GM10266 (cell line): ENCODE measurements at regions not wholly inside any gene's neighbourhood (a gene's known extent, or its start where the extent isn't known, plus 50 kb on each side); places are given as distances from the start of the nearest gene placed in this dataset.

Experiments used
- DNase-seq: peaks from one replicate; pipeline ENCODE4 v3.0.0; 2012; ENCODE audit errors: extremely low spot score
- TF ChIP-seq, protein P1 (sequence below): IDR thresholded peaks from 2 replicates; pipeline ENCODE4 v1.5.1; 2012; ENCODE audit warnings: mild to moderate bottlenecking, low read depth; ENCODE audit not compliant: control insufficient read depth, insufficient read depth; ENCODE audit errors: missing control alignments

DNA sequence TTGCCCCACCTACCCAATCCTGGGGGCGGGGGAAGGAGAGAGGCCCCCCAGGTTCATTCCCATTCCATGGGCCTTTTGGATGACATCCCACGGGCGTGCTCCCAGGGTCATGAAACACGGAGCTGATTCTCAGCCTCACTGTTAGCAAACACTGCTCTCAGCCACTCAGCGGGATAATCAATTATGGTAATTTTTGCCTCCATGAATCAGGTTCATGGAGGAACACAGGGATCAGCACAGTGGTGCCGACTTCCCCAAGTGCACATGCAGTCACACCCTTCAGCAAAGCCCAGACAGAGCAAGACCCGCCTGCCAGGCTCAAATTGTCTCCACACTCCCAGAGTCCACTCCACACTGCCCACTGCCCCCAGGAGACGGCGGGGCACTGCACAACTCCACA is 164.6 kb downstream of the ENGASE start:
- TF ChIP-seq, protein P1, sequence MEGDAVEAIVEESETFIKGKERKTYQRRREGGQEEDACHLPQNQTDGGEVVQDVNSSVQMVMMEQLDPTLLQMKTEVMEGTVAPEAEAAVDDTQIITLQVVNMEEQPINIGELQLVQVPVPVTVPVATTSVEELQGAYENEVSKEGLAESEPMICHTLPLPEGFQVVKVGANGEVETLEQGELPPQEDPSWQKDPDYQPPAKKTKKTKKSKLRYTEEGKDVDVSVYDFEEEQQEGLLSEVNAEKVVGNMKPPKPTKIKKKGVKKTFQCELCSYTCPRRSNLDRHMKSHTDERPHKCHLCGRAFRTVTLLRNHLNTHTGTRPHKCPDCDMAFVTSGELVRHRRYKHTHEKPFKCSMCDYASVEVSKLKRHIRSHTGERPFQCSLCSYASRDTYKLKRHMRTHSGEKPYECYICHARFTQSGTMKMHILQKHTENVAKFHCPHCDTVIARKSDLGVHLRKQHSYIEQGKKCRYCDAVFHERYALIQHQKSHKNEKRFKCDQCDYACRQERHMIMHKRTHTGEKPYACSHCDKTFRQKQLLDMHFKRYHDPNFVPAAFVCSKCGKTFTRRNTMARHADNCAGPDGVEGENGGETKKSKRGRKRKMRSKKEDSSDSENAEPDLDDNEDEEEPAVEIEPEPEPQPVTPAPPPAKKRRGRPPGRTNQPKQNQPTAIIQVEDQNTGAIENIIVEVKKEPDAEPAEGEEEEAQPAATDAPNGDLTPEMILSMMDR: no peak
- no peak for DNase-seq

DNA sequence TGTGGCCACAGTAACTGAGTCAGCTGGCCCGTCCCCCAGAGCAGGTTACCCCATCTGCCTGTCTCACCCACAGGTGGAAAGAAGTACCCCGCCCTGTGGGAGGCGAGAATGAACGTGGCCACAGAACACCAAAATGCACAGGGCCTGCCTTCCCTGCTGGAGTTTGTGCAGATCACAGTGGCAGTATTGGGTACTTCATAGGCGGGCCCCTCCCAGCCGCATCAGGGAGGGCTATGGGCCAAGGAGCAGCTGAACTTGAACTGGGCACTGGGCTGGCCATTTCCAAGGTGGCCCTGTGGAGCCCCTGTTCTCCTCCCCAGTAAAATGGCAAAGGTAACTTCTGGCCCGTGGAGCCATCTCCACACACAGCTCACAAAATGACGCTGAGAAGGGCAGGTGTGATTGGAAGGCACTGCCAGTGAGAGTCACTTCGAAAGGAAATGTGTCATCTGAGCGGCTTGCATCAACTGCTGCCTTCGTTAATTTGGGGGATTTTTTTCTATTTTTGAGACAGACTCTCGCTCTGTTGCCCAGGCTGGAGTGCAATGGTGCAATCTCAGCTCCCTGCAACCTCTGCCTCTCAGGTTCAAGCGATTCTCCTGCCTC is 162.9 kb downstream of the ENGASE start:
- TF ChIP-seq, protein P1: no peak

GRCh38 chr17:79235808-79236207 is 161.2 kb downstream of the ENGASE start:
- TF ChIP-seq, protein P1: no peak
- DNase-seq: no peak

More for the DNA sequence above, 162.9 kb downstream of the ENGASE start:
- DNase-seq: no peak

DNA sequence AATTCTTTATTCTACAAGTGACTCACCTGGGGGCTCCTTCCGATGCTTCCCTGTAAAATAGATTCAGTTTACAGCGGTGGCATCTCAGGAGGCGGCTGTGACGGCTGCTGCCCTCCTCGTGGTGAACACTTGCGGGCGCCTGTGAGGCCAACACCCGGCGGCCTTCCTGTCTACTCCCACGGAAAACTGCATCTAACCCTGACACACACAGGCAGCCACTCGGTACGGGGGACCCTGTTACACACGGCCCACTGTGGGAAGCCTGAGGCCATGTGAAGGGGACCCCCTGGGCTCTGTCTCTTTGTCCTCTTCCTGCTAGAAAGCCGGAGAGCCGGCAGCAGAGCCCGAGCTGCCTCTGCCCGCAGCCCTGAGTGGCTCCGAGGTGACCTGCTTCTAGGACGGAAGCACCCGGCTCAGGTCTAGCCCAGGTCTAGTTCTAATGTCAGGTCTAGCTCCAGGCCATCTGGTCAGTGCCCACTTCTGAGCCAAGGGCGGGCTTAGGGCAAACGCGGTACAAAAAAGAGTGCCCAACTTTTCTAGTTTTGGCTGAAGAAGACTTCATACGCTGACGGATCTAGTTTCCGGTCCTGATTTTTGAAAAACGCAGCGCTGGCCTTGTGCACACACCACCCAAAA is 159.4 kb downstream of the ENGASE start:
- TF ChIP-seq, protein P1: no peak
- DNase-seq: no peak

- TF ChIP-seq, protein P1: no peak
- DNase-seq: no peak
These were observed 158.3 kb downstream of the ENGASE start for GRCh38 chr17:79232957-79233356.

DNA sequence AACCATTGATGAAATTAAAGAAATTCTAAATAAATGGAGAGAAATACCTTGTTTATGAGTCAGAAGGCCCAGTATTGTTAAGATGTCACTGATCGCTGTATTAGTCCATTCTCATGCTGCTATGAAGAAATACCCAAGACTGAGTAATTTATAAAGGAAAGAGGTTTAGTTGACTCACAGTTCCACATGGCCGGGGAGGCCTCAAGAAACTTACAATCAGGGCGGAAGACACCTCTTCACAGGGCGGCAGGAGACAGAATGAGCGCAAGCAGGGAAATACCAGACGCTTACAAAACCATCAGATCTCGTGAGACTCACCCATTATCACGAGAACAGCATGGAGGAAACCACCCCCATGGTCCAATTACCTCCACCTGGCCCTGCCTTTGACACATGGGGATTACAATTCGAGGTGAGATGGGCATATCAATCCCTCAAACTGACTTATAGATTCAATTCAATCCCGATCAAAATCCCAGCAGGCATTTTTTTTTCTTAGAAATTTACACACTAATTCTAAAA is 157.2 kb downstream of the ENGASE start:
- TF ChIP-seq, protein P1: no peak
- no peak for DNase-seq

- no peak for DNase-seq
- TF ChIP-seq, protein P1: no peak
These were observed 156.0 kb downstream of the ENGASE start for GRCh38 chr17:79230576-79230975.
